GM19372 (cell line): ENCODE measurements at regions not wholly inside any gene's neighbourhood (a gene's known extent, or its start where the extent isn't known, plus 50 kb on each side); places are given as distances from the start of the nearest gene placed in this dataset.
"Not testable (repeated sequence)": the region's sequence is repeated elsewhere in the genome, so short reads cannot be mapped to it uniquely, and the experiment has no call there.

ENCODE experiments used
- ATAC-seq: cut with Tn5 transposase; IDR thresholded peaks from one replicate; pipeline ENCODE4 v1.9.1; 2021; ENCODE audit warnings: mild to moderate bottlenecking, low read depth, moderate library complexity; ENCODE audit not compliant: unreplicated experiment

- not testable (repeated sequence) for ATAC-seq
These were observed 121.8 kb upstream of the TFPI start for GRCh38 chr2:187676050-187676449.

- ATAC-seq: no peak
These were observed 125.2 kb upstream of the TFPI start for GRCh38 chr2:187679454-187679853.

- ATAC-seq: no peak
These were observed 129.9 kb upstream of the TFPI start for GRCh38 chr2:187684174-187684573.

GRCh38 chr2:187686416-187687024 lies 132.3 kb upstream of the TFPI start:
- no peak for ATAC-seq

- ATAC-seq: no peak
These were observed 133.3 kb upstream of the TFPI start for GRCh38 chr2:187687585-187687984.

GRCh38 chr2:187689372-187689771 lies 135.1 kb upstream of the TFPI start:
- ATAC-seq: no peak

GRCh38 chr2:187693923-187694322 lies 139.7 kb upstream of the TFPI start:
- ATAC-seq: no peak

GRCh38 chr2:187696644-187697043 lies 142.4 kb upstream of the TFPI start:
- ATAC-seq: not testable (repeated sequence)

GRCh38 chr2:187698374-187699110 lies 144.3 kb upstream of the TFPI start:
- ATAC-seq: no peak

- no peak for ATAC-seq
These were observed 147.9 kb upstream of the TFPI start for GRCh38 chr2:187702157-187702556.

- no peak for ATAC-seq
These were observed 154.0 kb upstream of the TFPI start for GRCh38 chr2:187708272-187708671.

- no peak for ATAC-seq
These were observed 154.8 kb upstream of the TFPI start for GRCh38 chr2:187709065-187709464.

GRCh38 chr2:187710791-187711521 lies 156.7 kb upstream of the TFPI start:
- no peak for ATAC-seq

- no peak for ATAC-seq
These were observed 161.4 kb upstream of the TFPI start for GRCh38 chr2:187715590-187715989.

GRCh38 chr2:187716301-187716700 lies 162.1 kb upstream of the TFPI start:
- ATAC-seq: no peak

- ATAC-seq: no peak
These were observed 163.9 kb upstream of the TFPI start for GRCh38 chr2:187718092-187718491.

GRCh38 chr2:187719510-187719909 lies 165.3 kb upstream of the TFPI start:
- ATAC-seq: no peak

GRCh38 chr2:187748958-187749357 lies 194.7 kb upstream of the TFPI start:
- no peak for ATAC-seq

- ATAC-seq: no peak
These were observed 195.7 kb upstream of the TFPI start for GRCh38 chr2:187749804-187750431.

- no peak for ATAC-seq
These were observed 214.8 kb upstream of the TFPI start for GRCh38 chr2:187768995-187769394.

- ATAC-seq: no peak
These were observed 215.2 kb upstream of the TFPI start for GRCh38 chr2:187769437-187769836.
